Muscle layer of colon (tissue), 2 donors: ENCODE measurements at regions not wholly inside any gene's neighbourhood (a gene's known extent, or its start where the extent isn't known, plus 50 kb on each side); places are given as distances from the start of the nearest gene placed in this dataset.

Experiments
- H3K27ac ChIP-seq: one replicate; pipeline ENCODE4 v1.7.0; 2013; ENCODE audit warnings: low read depth, mild to moderate bottlenecking, low read length, moderate library complexity
- H3K27me3 ChIP-seq, 2 donors: one replicate each; pipeline ENCODE4 v1.7.0; 2013; ENCODE audit warnings: low read length in 2 of 2, mild to moderate bottlenecking in 2 of 2; ENCODE audit not compliant: insufficient read depth in 2 of 2, control insufficient read depth in 1 of 2
- H3K36me3 ChIP-seq: one replicate; pipeline ENCODE4 v1.7.0; 2013; ENCODE audit warnings: mild to moderate bottlenecking, low read length; ENCODE audit not compliant: insufficient read depth
- H3K4me1 ChIP-seq: one replicate; pipeline ENCODE4 v1.7.0; 2013; ENCODE audit warnings: mild to moderate bottlenecking, low read length; ENCODE audit not compliant: insufficient read depth
- H3K4me3 ChIP-seq, 2 donors: one replicate each; pipeline ENCODE4 v1.7.0; 2013; ENCODE audit warnings: low read length in 2 of 2, low read depth in 1 of 2, mild to moderate bottlenecking in 1 of 2, moderate library complexity in 1 of 2
- H3K9ac ChIP-seq: one replicate; pipeline ENCODE4 v1.7.0; 2013; ENCODE audit warnings: low read length
- H3K9me3 ChIP-seq: one replicate; pipeline ENCODE4 v1.7.0; 2013; ENCODE audit warnings: mild to moderate bottlenecking, low read length
- donor health status: abdominal sarcoma.
- donor health status: Adenocarcinoma of cecum.

DNA sequence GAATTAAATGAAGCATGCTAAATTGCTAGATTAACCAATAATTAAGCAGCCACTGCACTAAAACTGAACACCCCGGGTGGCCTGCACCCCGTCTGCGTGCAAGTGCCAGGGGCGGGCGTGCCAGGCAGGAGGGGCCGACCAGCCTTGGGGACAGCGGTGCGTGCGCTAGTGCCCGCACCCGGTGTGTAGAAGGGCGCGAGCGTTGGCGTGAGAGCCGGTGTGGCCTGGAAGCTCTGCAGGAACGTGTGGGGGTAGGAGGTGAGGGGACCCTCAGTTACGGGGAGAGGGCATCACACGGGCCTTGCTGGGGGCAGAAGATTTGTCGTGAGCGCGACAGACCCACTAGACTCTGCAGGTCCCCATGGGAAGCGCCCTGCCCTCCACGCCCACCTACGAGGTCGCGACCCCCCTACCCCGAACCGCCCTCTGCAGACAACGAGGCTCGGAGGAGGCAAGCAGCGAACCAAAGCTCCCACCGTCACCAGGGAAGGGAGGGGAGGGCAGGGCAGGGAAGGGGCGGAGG is 105.8 kb downstream of the FAM53A start:
- H3K27ac ChIP-seq, result no peak overlapping the region
- no peak overlapping the region for H3K9ac ChIP-seq
- H3K36me3 ChIP-seq, result no peaks in the 10 kb centered on the region
- no peaks in the 10 kb centered on the region for H3K9me3 ChIP-seq
- H3K27me3 ChIP-seq, result peaks cover 0 to 8% of the 10 kb centered on the region in 2 donors
- no peaks in the 10 kb centered on the region for H3K4me1 ChIP-seq
- H3K4me3 ChIP-seq, result no peak overlapping the region

DNA sequence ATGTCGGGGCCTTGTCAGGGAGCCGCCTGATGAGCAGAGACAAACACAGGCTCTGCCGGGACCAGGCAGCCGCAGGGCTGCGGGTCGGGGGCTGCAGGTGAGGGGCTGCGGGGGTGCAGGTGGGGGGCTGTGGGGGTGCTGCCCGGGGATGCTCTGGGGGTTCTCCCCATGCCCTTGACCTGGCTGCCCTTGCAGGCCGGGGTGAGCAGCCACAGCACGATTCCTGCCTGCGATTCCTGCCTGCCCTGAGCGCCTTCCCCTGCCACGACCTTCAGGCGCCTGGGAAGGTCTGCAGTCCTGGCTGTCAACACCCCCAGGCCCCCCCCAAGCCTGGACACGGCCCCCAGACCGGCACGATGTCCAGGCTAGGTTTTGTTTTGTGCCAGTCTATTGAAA is 106.3 kb downstream of the FAM53A start:
- H3K36me3 ChIP-seq, result no peaks in the 10 kb centered on the region
- H3K9me3 ChIP-seq, result no peaks in the 10 kb centered on the region
- no peak overlapping the region for H3K27ac ChIP-seq
- H3K4me1 ChIP-seq, result no peaks in the 10 kb centered on the region
- peaks cover 0 to 8% of the 10 kb centered on the region in 2 donors for H3K27me3 ChIP-seq
- H3K9ac ChIP-seq, result no peak overlapping the region
- H3K4me3 ChIP-seq, result no peak overlapping the region

DNA sequence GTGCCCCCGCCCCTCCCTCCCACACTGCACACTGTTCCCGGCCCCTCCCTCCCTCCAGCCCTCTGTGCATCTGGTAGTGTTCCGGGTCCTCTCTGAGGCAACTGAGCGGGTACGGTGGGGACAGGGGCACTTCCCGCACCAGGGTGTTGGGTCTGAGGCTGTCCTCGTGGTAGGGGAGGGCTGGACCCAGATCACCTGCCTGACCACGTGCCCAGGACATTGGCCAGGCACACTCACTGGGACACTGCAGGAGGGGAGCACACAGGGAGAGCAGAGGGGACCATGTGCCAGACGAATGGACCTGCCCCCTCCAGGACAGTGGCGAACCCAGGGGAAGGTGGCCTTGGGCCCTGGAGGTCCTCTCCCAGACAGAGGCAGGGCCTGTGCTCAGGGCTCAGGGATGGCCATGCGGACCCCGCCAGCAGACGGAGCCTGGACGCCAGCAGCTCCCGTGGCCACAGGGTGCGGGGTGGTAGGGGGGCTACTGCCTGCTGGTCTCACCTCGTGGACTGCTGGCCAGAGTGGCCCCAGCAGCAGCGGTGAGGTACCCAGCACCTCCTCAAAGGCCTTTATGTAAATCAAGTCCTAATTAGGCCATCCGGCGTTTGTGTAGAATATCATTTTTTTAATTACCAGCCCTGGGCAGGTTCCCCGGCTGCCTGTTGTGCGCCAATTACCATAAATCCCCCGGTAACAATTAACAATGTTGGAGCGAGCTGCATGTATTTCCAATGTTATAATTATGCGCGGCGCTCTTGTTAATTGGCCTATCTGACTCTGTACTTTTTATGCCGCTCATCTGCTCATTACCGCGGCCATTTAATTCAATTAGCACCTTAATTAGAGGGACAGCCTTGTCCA is 106.9 kb downstream of the FAM53A start:
- Histone ChIP-seq H3K27me3 (peaks cover 0 to 8% of the 10 kb centered on the region in 2 donors), H3K9ac (no peak overlapping the region), H3K9me3 (no peaks in the 10 kb centered on the region), H3K27ac (no peak overlapping the region), H3K4me1 (no peaks in the 10 kb centered on the region), H3K4me3 (no peak overlapping the region), H3K36me3 (no peaks in the 10 kb centered on the region)

DNA sequence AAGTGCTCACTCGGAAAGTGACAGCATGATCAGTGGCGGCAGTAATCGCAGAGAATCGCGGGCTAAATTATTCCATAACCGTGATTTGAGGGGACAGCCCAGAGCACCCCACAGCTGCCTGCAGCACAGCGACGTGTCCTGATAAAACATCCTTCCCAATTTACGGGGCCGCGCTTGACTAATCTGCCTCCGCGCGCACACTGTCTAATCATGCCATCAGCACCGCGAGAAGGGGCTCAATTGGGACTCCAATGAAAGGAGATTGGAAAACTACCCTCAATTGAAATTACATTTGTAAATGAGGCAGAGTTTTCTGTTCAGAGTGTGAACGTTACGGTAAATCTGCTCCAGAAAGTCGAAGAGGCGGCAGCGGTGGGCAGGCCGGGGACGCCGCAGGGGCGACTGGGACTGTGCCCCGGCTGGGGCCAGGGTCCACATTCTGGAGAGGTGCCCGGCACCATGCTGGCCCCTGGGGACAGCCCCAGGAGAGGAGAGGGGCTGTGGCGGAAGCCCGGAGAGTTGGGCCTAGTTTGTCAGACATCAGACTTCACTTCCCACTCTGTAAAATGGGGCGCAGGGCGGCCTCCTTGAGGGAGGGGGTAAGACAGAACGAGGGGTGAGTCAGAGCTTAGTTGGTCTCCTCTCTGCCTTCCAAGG is 107.7 kb downstream of the FAM53A start:
- H3K27ac ChIP-seq, result no peak overlapping the region
- H3K9ac ChIP-seq, result no peak overlapping the region
- H3K9me3 ChIP-seq, result no peaks in the 10 kb centered on the region
- H3K4me3 ChIP-seq, result no peak overlapping the region
- H3K4me1 ChIP-seq, result no peaks in the 10 kb centered on the region
- H3K27me3 ChIP-seq, result peaks cover 0 to 8% of the 10 kb centered on the region in 2 donors
- H3K36me3 ChIP-seq, result no peaks in the 10 kb centered on the region

DNA sequence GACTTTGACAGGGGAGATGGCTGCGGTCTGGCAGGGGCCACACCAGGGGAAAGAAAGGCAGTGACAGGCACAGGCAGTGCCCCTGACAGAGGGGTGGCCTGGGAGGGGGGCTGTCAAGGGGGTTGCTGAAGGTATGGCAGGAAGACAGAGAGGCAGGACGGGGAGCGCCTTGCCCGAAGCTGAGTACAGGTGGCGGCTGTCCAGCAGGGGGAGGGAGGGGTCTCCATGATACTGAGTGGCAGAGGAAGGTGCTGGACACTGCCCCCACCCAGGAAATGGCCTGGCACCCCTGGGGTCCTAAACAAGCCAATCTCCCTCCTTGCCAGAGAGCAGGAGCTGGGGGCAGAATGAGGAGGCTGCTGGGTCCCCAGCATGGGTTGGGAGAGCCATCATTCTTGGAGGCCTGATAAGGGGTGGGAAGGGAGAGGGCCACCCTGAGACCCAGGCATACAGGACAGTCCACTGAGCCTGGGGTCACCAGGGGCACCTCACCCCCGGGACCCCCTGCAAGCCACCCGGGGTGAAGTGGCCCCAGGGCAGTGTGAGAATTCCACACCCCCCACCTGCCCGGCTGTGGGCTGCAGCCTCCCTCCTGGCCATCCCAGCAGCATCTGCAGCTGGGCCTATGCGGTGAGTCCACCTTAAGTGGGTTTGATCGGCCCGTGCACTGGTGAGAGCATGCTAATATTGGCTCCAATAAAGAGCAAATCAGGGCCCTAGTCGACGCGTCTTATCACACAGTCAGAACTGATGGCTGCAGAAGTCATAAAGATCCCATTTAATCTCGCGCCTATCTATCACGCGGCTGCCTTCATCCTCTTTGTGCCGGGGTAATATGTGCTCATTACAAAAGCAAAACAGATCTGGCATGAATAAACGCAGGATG is 108.5 kb downstream of the FAM53A start:
- no peak overlapping the region for H3K9ac ChIP-seq
- no peaks in the 10 kb centered on the region for H3K36me3 ChIP-seq
- no peak overlapping the region for H3K4me3 ChIP-seq
- no peak overlapping the region for H3K27ac ChIP-seq
- H3K4me1 ChIP-seq, result no peaks in the 10 kb centered on the region
- peaks cover 0 to 8% of the 10 kb centered on the region in 2 donors for H3K27me3 ChIP-seq
- no peaks in the 10 kb centered on the region for H3K9me3 ChIP-seq

DNA sequence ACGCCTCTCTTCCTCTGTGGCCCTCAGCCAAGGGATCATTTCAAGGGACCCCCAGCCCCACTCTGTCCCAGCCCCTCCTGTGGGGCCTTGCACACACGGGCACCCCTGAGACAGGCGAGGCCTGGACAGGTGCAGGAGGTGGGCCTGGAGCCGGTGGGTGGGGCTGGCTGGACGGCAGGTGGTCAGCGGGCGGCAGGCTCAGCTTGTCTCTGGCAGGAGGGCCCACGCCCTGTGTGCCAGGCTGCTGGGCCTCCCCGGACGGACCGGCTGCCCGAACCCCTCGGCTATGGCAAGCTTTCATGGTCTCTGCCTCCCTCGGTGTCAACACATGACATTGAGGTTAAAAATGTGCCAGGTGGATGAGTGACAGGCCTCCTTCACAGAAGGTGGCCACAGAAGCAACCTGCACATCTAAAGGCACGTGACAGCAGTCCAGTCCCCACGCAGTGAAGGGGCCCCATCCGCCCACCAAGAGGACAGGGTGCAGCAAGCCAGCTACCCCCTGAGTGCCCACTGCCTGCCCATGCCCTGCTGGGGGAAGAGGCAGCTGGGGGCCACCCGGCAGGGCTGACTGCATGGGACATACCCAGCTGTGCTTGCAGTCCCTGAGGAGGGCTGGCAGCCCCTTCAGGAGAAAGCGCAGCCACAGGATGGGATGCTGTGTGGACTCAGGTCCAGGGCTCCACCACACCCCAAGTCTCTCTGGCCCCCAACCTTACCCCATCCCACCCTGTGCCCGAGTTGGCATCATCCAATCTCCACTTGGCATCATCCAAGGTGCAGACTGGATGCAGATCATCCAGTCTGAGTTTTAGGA is 109.3 kb downstream of the FAM53A start:
- no peak overlapping the region for H3K4me3 ChIP-seq
- H3K4me1 ChIP-seq, result no peaks in the 10 kb centered on the region
- no peak overlapping the region for H3K9ac ChIP-seq
- H3K27me3 ChIP-seq, result peaks cover 0 to 8% of the 10 kb centered on the region in 2 donors
- H3K9me3 ChIP-seq, result no peaks in the 10 kb centered on the region
- H3K36me3 ChIP-seq, result no peaks in the 10 kb centered on the region
- H3K27ac ChIP-seq, result no peak overlapping the region

DNA sequence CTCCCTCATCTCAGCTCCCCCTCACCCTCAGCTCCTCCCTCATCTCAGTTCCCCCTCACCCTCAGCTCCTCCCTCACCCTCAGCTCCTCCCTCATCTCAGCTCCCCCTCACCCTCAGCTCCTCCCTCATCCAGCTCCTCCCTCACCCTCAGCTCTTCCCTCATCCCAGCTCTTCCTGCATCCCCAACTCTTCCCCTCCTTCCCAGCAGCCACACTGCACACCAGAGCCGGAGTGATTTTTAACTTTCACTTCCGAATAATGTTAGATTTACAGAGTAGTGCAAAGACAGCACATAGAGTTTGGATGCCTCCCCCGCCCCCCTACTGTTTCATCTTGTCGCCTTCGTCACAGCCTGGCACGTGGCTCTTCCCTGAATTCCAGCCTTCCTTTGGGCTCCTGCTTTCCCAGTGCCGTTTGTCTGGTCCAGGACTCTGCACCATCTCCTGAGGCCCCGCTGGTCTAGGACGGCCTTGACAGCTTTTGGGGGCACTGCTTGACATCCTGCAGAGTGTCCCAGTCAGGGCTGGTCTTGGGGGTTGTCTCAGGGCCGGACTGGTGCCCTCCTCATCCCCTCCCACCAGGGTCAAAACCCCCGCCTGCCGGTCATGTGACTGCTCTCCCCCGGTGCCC is 110.2 kb downstream of the FAM53A start:
- Histone ChIP-seq H3K9ac (no peak overlapping the region), H3K36me3 (no peaks in the 10 kb centered on the region), H3K27me3 (peaks cover 0 to 8% of the 10 kb centered on the region in 2 donors), H3K4me1 (no peaks in the 10 kb centered on the region), H3K4me3 (no peak overlapping the region), H3K27ac (no peak overlapping the region), H3K9me3 (no peaks in the 10 kb centered on the region)

DNA sequence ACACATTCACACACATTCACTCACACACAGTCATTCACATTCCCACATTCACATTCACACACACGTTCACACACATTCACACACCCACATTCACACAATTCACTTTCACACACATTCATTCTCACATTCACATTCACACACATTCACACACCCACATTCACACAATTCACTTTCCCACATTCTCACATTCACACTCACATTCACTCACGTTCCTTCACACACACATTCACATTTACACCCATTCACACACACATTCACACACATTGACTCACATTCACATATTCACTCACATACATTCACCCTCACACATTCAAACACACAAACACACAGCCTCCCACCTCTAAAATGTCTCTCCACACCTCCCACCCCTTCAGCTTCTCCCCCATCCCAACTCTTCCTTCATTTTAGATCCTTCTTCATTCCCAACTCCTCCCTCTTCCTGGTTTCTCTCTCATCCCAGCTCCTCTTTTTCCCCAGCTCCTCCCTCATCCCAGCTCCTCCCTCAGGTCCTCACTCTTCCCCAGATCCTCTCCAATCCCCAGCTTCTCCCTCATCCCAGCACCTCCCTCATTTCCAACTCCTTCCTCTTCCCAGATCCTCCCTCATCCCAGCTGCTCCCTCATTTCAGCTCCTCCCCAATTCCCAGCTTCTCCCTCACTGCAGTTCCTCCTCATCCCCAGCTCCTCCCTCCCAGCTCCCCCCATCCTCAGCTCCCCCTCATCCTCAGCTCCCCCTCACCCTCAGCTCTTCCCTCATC is 111.0 kb downstream of the FAM53A start:
- H3K9me3 ChIP-seq, result no peaks in the 10 kb centered on the region
- peaks cover 0 to 5% of the 10 kb centered on the region in 2 donors for H3K27me3 ChIP-seq
- no peak overlapping the region for H3K27ac ChIP-seq
- H3K9ac ChIP-seq, result no peak overlapping the region
- H3K4me3 ChIP-seq, result no peak overlapping the region
- H3K36me3 ChIP-seq, result no peaks in the 10 kb centered on the region
- no peaks in the 10 kb centered on the region for H3K4me1 ChIP-seq

DNA sequence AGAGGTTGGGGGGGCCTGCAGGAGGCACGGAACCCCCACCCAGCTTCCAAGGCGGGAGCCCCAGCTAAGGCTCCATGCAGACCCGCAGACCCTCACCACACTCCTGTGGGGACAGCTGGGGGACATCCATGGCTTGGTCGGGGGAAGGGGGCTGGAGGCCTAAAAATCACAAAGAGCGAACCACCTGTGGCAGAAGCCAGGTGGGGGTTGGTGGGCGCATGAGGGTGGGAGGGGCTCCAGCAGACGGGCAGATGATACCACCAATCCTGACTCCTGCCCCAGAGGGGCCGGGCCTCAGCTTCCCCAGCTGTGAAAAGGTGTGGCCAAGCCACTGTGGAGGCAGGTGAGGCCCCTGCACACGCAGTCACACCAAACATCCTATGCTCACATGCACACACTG is 111.6 kb downstream of the FAM53A start:
- Histone ChIP-seq H3K4me3 (no peak overlapping the region), H3K27ac (no peak overlapping the region), H3K9ac (no peak overlapping the region), H3K27me3 (peaks cover 0 to 3% of the 10 kb centered on the region in 2 donors), H3K4me1 (no peaks in the 10 kb centered on the region), H3K36me3 (no peaks in the 10 kb centered on the region), H3K9me3 (no peaks in the 10 kb centered on the region)

DNA sequence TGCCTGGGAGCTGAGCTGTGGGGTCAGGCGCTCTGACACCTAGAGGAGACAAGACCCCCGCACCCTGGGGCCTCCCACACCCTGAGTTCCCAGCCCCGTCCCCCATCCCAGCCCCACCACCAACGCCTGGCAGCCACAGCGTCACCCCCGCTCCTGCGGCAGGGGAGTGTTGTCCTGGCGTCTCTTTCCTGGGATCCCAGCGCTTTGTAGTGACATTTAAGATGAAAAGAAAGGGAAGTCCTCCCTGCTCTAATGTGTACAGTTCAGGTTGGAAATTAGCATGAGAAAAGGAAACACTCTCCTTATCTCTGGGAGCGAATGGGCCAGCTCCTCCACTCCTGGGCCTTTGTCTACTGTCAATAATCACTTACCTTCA is 112.1 kb downstream of the FAM53A start:
- Histone ChIP-seq H3K9me3 (no peaks in the 10 kb centered on the region), H3K9ac (no peak overlapping the region), H3K27ac (no peak overlapping the region), H3K36me3 (no peaks in the 10 kb centered on the region), H3K27me3 (peaks cover 0 to 8% of the 10 kb centered on the region in 2 donors), H3K4me3 (no peak overlapping the region), H3K4me1 (no peaks in the 10 kb centered on the region)
